ENCODE measurements at regions not wholly inside any gene's neighbourhood (a gene's known extent, or its start where the extent isn't known, plus 50 kb on each side); places are given as distances from the start of the nearest gene placed in this dataset.
A peak's percentile ranks its signal among the peaks of the same experiment; 100 is the strongest.

DNA sequence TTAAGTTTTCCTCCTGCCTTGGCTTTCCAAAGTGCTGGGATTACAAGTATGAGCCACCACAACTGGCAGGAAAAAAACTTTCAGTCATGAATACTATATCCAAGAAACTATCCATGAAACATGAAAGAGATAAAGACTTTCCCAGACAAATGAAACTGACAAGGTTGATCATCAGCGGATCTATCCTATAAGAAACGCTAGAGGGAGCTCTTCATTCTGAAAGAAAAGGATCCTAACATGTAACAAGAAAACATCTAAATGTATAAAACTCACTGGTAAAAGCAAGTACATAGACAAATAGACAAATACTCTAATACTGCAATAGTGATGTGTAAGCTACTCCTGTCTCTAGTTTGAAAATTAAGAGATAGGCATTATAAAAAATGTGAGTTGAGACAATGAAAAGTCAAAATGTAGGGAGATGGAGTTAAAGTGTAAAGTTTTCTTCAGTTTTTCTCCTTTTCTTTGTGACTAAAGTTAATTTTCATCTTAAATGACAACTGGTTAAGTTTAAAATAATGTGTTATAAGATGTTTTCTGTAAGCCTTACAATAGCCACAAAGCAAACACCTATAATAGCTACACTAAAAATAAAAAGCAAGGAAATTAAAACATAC is 79.6 kb upstream of the TEKT1 start:
- Histone ChIP-seq H3K9me3 (replicated peaks; ENCODE audit: control insufficient read depth, insufficient read depth, low read depth, low read length) (no peaks in the 10 kb centered on the region), H2AFZ (ENCODE audit: low read depth, low read length) (no peak overlapping the region), H4K20me1 (replicated peaks; ENCODE audit: control insufficient read depth, insufficient read depth, low read length) (peaks cover 5% of the 10 kb centered on the region; the same call in 1 of the 2 replicates), H3K4me3 (no peak overlapping the region), H3K79me2 (ENCODE audit: control insufficient read depth, insufficient read depth, low read length) (peaks cover 40% of the 10 kb centered on the region), H3K9ac (ENCODE audit: insufficient read depth in 1 of 2, low read depth in 2 of 2, low read length in 2 of 2) (no peak overlapping the region), H3K27me3 (ENCODE audit: control insufficient read depth in 2 of 2, insufficient read depth in 2 of 2, low read length in 2 of 2) (no peaks in the 10 kb centered on the region), H3K27ac (ENCODE audit: extremely low read depth, low read depth, low read length) (no peak overlapping the region), H3K4me1 (replicated peaks in 1 of 2; ENCODE audit: control insufficient read depth in 2 of 2, insufficient read depth in 2 of 2, low read length in 2 of 2) (peaks cover 23 to 42% of the 10 kb centered on the region in 2 experiments), H3K4me2 (ENCODE audit: insufficient read depth, low read length) (no peak overlapping the region), H3K9me1 (ENCODE audit: control insufficient read depth, insufficient read depth, low read length) (peaks cover 3% of the 10 kb centered on the region), H3K36me3 (ENCODE audit: control insufficient read depth, insufficient read depth, low read length) (peaks cover 8% of the 10 kb centered on the region; the same call in 2 of the 3 replicates)
- 0% methylated on average over 2 of the region's 2 CpGs for WGBS (ENCODE audit: insufficient coverage, low coverage, missing lambda C conversion rate)
- ChIA-PET CTCF (ENCODE audit: low intra/inter-chr PET ratio) (interaction anchor here (1.1 to 5.0 kb wide), 4 partner anchors 83 to 110 kb away, joined by 3 to 40 read pairs (median 7); no protein-coding TSS in a partner anchor), POLR2A (interaction anchor here (0.7 to 1.3 kb wide), 7 partner anchors 9 to 101 kb away, joined by 3 to 6 read pairs (median 3); no protein-coding TSS in a partner anchor)
- in situ Hi-C loops (cut with MboI): loop anchor here (5.0 kb wide), 2 partner anchors 64 to 96 kb away; no protein-coding TSS in a partner anchor
- no peak for ATAC-seq
- no peak for FAIRE-seq
- intact Hi-C loops (cut with micrococcal nuclease): loop anchor here (2.0 to 10.0 kb wide), 2 partner anchors 224 to 244 kb away; no protein-coding TSS in a partner anchor
- peak; percentile 22 to 46 (median 24) for DNase-seq (ENCODE audit: extremely low read depth in 1 of 4, low spot score in 3 of 4)
- no TSS peak for BruUV-seq (replicated peaks)
- TF ChIP-seq, protein P1, sequence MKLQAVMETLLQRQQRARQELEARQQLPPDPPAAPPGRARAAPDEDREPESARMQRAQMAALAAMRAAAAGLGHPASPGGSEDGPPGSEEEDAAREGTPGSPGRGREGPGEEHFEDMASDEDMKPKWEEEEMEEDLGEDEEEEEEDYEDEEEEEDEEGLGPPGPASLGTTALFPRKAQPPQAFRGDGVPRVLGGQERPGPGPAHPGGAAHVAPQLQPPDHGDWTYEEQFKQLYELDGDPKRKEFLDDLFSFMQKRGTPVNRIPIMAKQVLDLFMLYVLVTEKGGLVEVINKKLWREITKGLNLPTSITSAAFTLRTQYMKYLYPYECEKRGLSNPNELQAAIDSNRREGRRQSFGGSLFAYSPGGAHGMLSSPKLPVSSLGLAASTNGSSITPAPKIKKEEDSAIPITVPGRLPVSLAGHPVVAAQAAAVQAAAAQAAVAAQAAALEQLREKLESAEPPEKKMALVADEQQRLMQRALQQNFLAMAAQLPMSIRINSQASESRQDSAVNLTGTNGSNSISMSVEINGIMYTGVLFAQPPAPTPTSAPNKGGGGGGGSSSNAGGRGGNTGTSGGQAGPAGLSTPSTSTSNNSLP (IDR thresholded peaks at IDR 0.05; ENCODE audit: borderline replicate concordance, low read depth, low read length): 0 out of 2 replicates have a peak, but pooled peaks have one; percentile 49
- TF ChIP-seq, protein P2, sequence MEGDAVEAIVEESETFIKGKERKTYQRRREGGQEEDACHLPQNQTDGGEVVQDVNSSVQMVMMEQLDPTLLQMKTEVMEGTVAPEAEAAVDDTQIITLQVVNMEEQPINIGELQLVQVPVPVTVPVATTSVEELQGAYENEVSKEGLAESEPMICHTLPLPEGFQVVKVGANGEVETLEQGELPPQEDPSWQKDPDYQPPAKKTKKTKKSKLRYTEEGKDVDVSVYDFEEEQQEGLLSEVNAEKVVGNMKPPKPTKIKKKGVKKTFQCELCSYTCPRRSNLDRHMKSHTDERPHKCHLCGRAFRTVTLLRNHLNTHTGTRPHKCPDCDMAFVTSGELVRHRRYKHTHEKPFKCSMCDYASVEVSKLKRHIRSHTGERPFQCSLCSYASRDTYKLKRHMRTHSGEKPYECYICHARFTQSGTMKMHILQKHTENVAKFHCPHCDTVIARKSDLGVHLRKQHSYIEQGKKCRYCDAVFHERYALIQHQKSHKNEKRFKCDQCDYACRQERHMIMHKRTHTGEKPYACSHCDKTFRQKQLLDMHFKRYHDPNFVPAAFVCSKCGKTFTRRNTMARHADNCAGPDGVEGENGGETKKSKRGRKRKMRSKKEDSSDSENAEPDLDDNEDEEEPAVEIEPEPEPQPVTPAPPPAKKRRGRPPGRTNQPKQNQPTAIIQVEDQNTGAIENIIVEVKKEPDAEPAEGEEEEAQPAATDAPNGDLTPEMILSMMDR (IDR thresholded peaks at IDR 0.05 in 2 of 3, conservative IDR thresholded peaks at IDR 0.05 in 1 of 3; ENCODE audit: insufficient read depth in 2 of 3, low read depth in 1 of 3, low read length in 3 of 3): peak; percentile 23 to 58 (median 42); a peak in 4 of 6 replicates
- TF ChIP-seq RAD21 (CRISPR knock-in tag; conservative IDR thresholded peaks at IDR 0.05 in 1 of 2, IDR thresholded peaks at IDR 0.05 in 1 of 2): peak; percentile 28 to 49; a peak in 3 of 4 replicates
- no peak for TF ChIP-seq SRSF9 (IDR thresholded peaks at IDR 0.05; ENCODE audit: borderline replicate concordance, low read depth, low read length)

All from K562 (cell line).